HEK293 (cell line): ENCODE measurements at regions not wholly inside any gene's neighbourhood (a gene's known extent, or its start where the extent isn't known, plus 50 kb on each side); places are given as distances from the start of the nearest gene placed in this dataset.

Experiments
- CTCF ChIA-PET: fragments of 350-600 bp; formaldehyde crosslinking; extraction: SDS; loops from one replicate; lab custom pipeline; 2021; ENCODE audit warnings: antibody characterized with exemption; lab: Yijun Ruan, JAX
- POLR2A ChIA-PET: fragments of 300-600 bp; formaldehyde crosslinking; extraction: SDS; loops from one replicate; lab custom pipeline; 2020; ENCODE audit warnings: antibody characterized with exemption, inconsistent platforms; lab: Yijun Ruan, JAX
- H3K27ac ChIP-seq: fragments of 200-500 bp; sonication (Bioruptor generic); 2 replicates; pipeline ENCODE4 v1.5.1; 2014; ENCODE audit warnings: low read depth, low read length, control low read depth, inconsistent platforms; ENCODE audit errors: extremely low read depth
- H3K36me3 ChIP-seq, 2 experiments: fragments of 200-500 bp in 1 of 2; sonication (Bioruptor generic) in 1 of 2; 1 replicate in 1 of 2; 2 replicates in 1 of 2; pipeline ENCODE4 v1.5.1; 2014 to 2017; ENCODE audit warnings: inconsistent platforms in 2 of 2, low read length in 2 of 2; ENCODE audit not compliant: control insufficient read depth in 2 of 2, insufficient read depth in 1 of 2
- H3K4me1 ChIP-seq: fragments of 200-500 bp; sonication (Bioruptor generic); 2 replicates; pipeline ENCODE4 v1.5.1; 2014; ENCODE audit warnings: mild to moderate bottlenecking, low read length, inconsistent platforms; ENCODE audit not compliant: control insufficient read depth, insufficient read depth
- H3K4me3 ChIP-seq: 2 replicates; pipeline ENCODE4 v1.5.1; 2011; ENCODE audit warnings: low read depth, mild to moderate bottlenecking, control low read depth, low read length, moderate library complexity
- H3K9me3 ChIP-seq: fragments of 200-500 bp; sonication (Bioruptor generic); 2 replicates; pipeline ENCODE4 v1.5.1; 2014; ENCODE audit warnings: low read depth, low read length, inconsistent platforms; ENCODE audit not compliant: control insufficient read depth, insufficient read depth
- BCL11B ChIP-seq: fragments of 450-650 bp; formaldehyde crosslinking; IDR thresholded peaks from 2 replicates; pipeline ENCODE4 v1.5.1; 2016; ENCODE audit warnings: low read depth, missing biosample characterization, missing genetic modification characterization
- HOXC10 ChIP-seq: sonication (generic); formaldehyde crosslinking; IDR thresholded peaks from 2 replicates; pipeline ENCODE4 v1.8.1; 2023; ENCODE audit warnings: mild to moderate bottlenecking, missing genetic modification reagents
- KLF1 ChIP-seq: fragments of 450-650 bp; formaldehyde crosslinking; IDR thresholded peaks from 2 replicates; pipeline ENCODE4 v1.5.1; 2016; ENCODE audit warnings: missing biosample characterization, missing genetic modification characterization
- KLF10 ChIP-seq: fragments of 450-650 bp; IDR thresholded peaks from 2 replicates; pipeline ENCODE4 v1.5.1; 2018; ENCODE audit warnings: missing biosample characterization, mild to moderate bottlenecking, missing genetic modification characterization
- KLF9 ChIP-seq: fragments of 450-650 bp; formaldehyde crosslinking; IDR thresholded peaks from 2 replicates; pipeline ENCODE4 v1.5.1; 2016; ENCODE audit warnings: missing biosample characterization, missing genetic modification characterization, low read depth
- ZBTB20 ChIP-seq: fragments of 450-650 bp; formaldehyde crosslinking; IDR thresholded peaks from 2 replicates; pipeline ENCODE4 v1.5.1; 2016; ENCODE audit warnings: missing biosample characterization, missing genetic modification characterization
- ZEB2 ChIP-seq: fragments of 450-650 bp; formaldehyde crosslinking; IDR thresholded peaks from 2 replicates; pipeline ENCODE4 v1.5.1; 2016; ENCODE audit warnings: missing biosample characterization, missing genetic modification characterization
- ZNF175 ChIP-seq: fragments of 450-650 bp; formaldehyde crosslinking; IDR thresholded peaks from 2 replicates; pipeline ENCODE4 v1.5.1; 2016; ENCODE audit warnings: missing biosample characterization, missing genetic modification characterization
- ZNF211 ChIP-seq: fragments of 450-650 bp; formaldehyde crosslinking; IDR thresholded peaks from 2 replicates; pipeline ENCODE4 v1.5.1; 2016; ENCODE audit warnings: low read depth, missing biosample characterization, missing genetic modification characterization
- ZNF214 ChIP-seq: fragments of 450-650 bp; formaldehyde crosslinking; IDR thresholded peaks from 2 replicates; pipeline ENCODE4 v1.5.1; 2017; ENCODE audit warnings: missing biosample characterization, mild to moderate bottlenecking, missing genetic modification characterization, borderline replicate concordance
- ZNF239 ChIP-seq: fragments of 450-650 bp; formaldehyde crosslinking; IDR thresholded peaks from 2 replicates; pipeline ENCODE4 v1.5.1; 2016; ENCODE audit warnings: missing biosample characterization, missing genetic modification characterization
- ZNF266 ChIP-seq: fragments of 450-650 bp; formaldehyde crosslinking; IDR thresholded peaks from 2 replicates; pipeline ENCODE4 v1.5.1; 2016; ENCODE audit warnings: missing biosample characterization, missing genetic modification characterization, low read depth
- ZNF274 ChIP-seq, 2 experiments: fragments of 200-500 bp in 1 of 2; fragments of 450-650 bp in 1 of 2; sonication (Bioruptor generic) in 1 of 2; formaldehyde crosslinking in 1 of 2; IDR thresholded peaks; 2 replicates each; pipeline versions ENCODE4 v1.5.1 to v1.6.1; 2014 to 2016; ENCODE audit warnings: borderline replicate concordance in 1 of 2, inconsistent platforms in 1 of 2, low read length in 1 of 2, missing biosample characterization in 1 of 2, missing genetic modification characterization in 1 of 2
- ZNF324 ChIP-seq: fragments of 450-650 bp; formaldehyde crosslinking; IDR thresholded peaks from 2 replicates; pipeline ENCODE4 v1.5.1; 2016; ENCODE audit warnings: missing biosample characterization, missing genetic modification characterization
- ZNF426 ChIP-seq: fragments of 450-650 bp; formaldehyde crosslinking; IDR thresholded peaks from 2 replicates; pipeline ENCODE4 v1.5.1; 2017; ENCODE audit warnings: missing biosample characterization, missing genetic modification characterization, mild to moderate bottlenecking, inconsistent platforms, moderate library complexity
- ZNF521 ChIP-seq: fragments of 450-650 bp; formaldehyde crosslinking; IDR thresholded peaks from 2 replicates; pipeline ENCODE4 v1.5.1; 2017; ENCODE audit warnings: missing biosample characterization, mild to moderate bottlenecking, missing genetic modification characterization
- ZNF529 ChIP-seq: fragments of 450-650 bp; formaldehyde crosslinking; IDR thresholded peaks from 2 replicates; pipeline ENCODE4 v1.5.1; 2017; ENCODE audit warnings: missing genetic modification characterization, missing biosample characterization; ENCODE audit not compliant: insufficient replicate concordance
- ZNF658 ChIP-seq: fragments of 450-650 bp; formaldehyde crosslinking; IDR thresholded peaks from 2 replicates; pipeline ENCODE4; 2016; ENCODE audit warnings: missing biosample characterization, missing genetic modification characterization
- ZNF747 ChIP-seq: fragments of 450-650 bp; formaldehyde crosslinking; IDR thresholded peaks from 2 replicates; pipeline ENCODE4 v1.5.1; 2016; ENCODE audit warnings: missing biosample characterization, missing genetic modification characterization
- TF ChIP-seq, protein P1 (sequence below): fragments of 450-650 bp; formaldehyde crosslinking; IDR thresholded peaks from 2 replicates; pipeline ENCODE4 v1.5.1; 2016; ENCODE audit warnings: missing biosample characterization, missing genetic modification characterization
- TF ChIP-seq, protein P2 (sequence below): fragments of 450-650 bp; formaldehyde crosslinking; IDR thresholded peaks from 2 replicates; pipeline ENCODE4 v1.5.1; 2016; ENCODE audit warnings: missing biosample characterization, missing genetic modification characterization
- TF ChIP-seq, protein P3 (sequence below): fragments of 450-650 bp; formaldehyde crosslinking; IDR thresholded peaks from 2 replicates; pipeline ENCODE4 v1.5.1; 2017; ENCODE audit warnings: missing biosample characterization, mild to moderate bottlenecking, missing genetic modification characterization, moderate library complexity
- TF ChIP-seq, protein P4 (sequence below): fragments of 450-650 bp; formaldehyde crosslinking; conservative IDR thresholded peaks from 2 replicates; pipeline ENCODE4 v1.5.1; 2016; ENCODE audit warnings: low read depth, missing biosample characterization, missing genetic modification characterization
- TF ChIP-seq, protein P5 (sequence below): sonication (generic); formaldehyde crosslinking; IDR thresholded peaks from 2 replicates; pipeline ENCODE4 v1.8.1; 2022; ENCODE audit warnings: mild to moderate bottlenecking, moderate library complexity, missing genetic modification reagents
- TF ChIP-seq, protein P6 (sequence below): fragments of 450-650 bp; formaldehyde crosslinking; IDR thresholded peaks from 2 replicates; pipeline ENCODE4 v1.5.1; 2017; ENCODE audit warnings: missing biosample characterization, missing genetic modification characterization

DNA sequence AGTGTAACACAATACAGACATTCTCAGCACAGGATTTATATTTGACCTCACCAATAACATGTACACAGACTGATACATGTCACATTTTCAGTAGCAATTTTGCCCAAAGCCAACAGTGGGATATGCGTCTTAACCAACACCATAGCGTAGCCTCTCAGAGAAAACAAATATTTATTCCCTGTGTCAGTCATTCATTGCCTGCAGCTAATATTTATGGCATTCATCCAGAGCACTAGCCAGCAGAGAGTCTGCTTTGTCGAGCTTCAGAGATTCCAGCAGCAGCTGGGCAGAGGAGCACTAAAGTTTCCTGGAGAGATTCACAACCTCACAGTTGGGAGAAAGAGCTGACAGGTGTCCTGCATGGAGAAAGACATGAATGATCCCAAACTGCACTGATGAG is 400.7 kb upstream of the DAB1 start:
- Histone ChIP-seq H3K36me3 (no peaks in the 10 kb centered on the region), H3K27ac (no peak overlapping the region), H3K9me3 (no peaks in the 10 kb centered on the region), H3K4me3 (no peak overlapping the region), H3K4me1 (no peaks in the 10 kb centered on the region)
- ChIA-PET POLR2A (no interaction called here), CTCF (interaction anchor here (0.6 kb wide), 1 partner anchor 635 kb away, joined by 4 read pairs; no protein-coding TSS in a partner anchor)
- TF ChIP-seq ZNF211 (tag by site-specific recombination): no peak
- TF ChIP-seq, protein P1, sequence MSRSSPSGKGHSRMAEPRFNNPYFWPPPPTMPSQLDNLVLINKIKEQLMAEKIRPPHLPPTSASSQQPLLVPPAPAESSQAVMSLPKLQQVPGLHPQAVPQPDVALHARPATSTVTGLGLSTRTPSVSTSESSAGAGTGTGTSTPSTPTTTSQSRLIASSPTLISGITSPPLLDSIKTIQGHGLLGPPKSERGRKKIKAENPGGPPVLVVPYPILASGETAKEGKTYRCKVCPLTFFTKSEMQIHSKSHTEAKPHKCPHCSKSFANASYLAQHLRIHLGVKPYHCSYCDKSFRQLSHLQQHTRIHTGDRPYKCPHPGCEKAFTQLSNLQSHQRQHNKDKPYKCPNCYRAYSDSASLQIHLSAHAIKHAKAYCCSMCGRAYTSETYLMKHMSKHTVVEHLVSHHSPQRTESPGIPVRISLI (tag by site-specific recombination): no peak
- no peak for TF ChIP-seq ZNF658 (tag by site-specific recombination)
- TF ChIP-seq ZBTB20 (tag by site-specific recombination): no peak
- TF ChIP-seq ZNF239 (tag by site-specific recombination): no peak
- no peak for TF ChIP-seq ZNF175 (tag by site-specific recombination)
- no peak for TF ChIP-seq ZNF324 (tag by site-specific recombination)
- TF ChIP-seq KLF9 (tag by site-specific recombination): no peak
- TF ChIP-seq, protein P2, sequence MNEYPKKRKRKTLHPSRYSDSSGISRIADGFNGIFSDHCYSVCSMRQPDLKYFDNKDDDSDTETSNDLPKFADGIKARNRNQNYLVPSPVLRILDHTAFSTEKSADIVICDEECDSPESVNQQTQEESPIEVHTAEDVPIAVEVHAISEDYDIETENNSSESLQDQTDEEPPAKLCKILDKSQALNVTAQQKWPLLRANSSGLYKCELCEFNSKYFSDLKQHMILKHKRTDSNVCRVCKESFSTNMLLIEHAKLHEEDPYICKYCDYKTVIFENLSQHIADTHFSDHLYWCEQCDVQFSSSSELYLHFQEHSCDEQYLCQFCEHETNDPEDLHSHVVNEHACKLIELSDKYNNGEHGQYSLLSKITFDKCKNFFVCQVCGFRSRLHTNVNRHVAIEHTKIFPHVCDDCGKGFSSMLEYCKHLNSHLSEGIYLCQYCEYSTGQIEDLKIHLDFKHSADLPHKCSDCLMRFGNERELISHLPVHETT (tag by site-specific recombination): no peak
- TF ChIP-seq ZNF274 (IDR thresholded peaks at IDR 0.05; ENCODE audit: low read length): no peak
- TF ChIP-seq ZNF274 (tag by site-specific recombination; IDR thresholded peaks at IDR 0.05; ENCODE audit: borderline replicate concordance): no peak
- TF ChIP-seq BCL11B (tag by site-specific recombination): no peak
- TF ChIP-seq ZNF747 (tag by site-specific recombination): no peak
- TF ChIP-seq, protein P3, sequence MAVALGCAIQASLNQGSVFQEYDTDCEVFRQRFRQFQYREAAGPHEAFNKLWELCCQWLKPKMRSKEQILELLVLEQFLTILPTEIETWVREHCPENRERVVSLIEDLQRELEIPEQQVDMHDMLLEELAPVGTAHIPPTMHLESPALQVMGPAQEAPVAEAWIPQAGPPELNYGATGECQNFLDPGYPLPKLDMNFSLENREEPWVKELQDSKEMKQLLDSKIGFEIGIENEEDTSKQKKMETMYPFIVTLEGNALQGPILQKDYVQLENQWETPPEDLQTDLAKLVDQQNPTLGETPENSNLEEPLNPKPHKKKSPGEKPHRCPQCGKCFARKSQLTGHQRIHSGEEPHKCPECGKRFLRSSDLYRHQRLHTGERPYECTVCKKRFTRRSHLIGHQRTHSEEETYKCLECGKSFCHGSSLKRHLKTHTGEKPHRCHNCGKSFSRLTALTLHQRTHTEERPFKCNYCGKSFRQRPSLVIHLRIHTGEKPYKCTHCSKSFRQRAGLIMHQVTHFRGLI (tag by site-specific recombination): no peak
- no peak for TF ChIP-seq ZEB2 (tag by site-specific recombination)

DNA sequence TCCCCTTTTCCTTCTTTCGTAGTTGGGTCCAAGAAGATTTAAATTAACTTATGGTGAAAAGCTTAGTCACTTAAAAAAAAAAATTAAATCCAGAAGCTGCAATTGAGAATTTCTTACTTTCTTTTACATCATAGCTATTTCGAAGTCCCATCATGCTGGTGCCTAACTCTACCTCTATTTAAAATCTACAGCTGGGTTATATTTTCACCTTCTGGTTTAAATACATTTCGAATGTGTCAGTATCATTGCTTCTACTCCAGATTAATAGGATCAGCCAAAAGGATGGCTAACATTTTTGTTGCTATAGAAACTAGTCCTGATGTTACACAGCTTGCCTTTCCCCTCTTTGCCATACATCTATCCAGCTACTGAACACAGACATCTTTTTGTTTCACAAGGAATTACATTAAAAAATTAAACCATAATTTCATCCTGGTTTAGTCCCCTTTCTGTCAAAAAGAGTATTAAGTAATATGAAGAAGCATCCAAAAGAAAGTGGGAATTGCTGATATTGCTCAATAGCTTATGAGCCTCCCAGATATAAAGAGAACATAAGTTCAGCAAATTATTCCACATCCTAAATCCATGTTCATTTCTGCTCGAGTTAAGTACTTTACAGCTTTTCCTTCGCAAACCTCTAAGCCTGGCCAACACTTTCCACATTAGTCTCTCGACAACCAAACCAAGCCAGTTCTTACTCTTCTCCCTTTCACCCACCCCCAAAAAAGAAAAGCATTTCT is 396.7 kb upstream of the DAB1 start:
- Histone ChIP-seq H3K4me3 (no peak overlapping the region), H3K36me3 (no peaks in the 10 kb centered on the region), H3K27ac (no peak overlapping the region), H3K9me3 (no peaks in the 10 kb centered on the region), H3K4me1 (no peaks in the 10 kb centered on the region)
- POLR2A ChIA-PET: no interaction called here
- CTCF ChIA-PET: no interaction called here
- TF ChIP-seq ZNF214 (tag by site-specific recombination) (no peak), HOXC10 (CRISPR knock-in tag) (no peak), KLF1 (tag by site-specific recombination) (no peak), ZNF529 (tag by site-specific recombination) (no peak), ZNF266 (tag by site-specific recombination) (no peak), ZNF426 (tag by site-specific recombination) (no peak), KLF10 (tag by site-specific recombination) (no peak), ZNF521 (tag by site-specific recombination) (no peak)
- TF ChIP-seq, protein P4, sequence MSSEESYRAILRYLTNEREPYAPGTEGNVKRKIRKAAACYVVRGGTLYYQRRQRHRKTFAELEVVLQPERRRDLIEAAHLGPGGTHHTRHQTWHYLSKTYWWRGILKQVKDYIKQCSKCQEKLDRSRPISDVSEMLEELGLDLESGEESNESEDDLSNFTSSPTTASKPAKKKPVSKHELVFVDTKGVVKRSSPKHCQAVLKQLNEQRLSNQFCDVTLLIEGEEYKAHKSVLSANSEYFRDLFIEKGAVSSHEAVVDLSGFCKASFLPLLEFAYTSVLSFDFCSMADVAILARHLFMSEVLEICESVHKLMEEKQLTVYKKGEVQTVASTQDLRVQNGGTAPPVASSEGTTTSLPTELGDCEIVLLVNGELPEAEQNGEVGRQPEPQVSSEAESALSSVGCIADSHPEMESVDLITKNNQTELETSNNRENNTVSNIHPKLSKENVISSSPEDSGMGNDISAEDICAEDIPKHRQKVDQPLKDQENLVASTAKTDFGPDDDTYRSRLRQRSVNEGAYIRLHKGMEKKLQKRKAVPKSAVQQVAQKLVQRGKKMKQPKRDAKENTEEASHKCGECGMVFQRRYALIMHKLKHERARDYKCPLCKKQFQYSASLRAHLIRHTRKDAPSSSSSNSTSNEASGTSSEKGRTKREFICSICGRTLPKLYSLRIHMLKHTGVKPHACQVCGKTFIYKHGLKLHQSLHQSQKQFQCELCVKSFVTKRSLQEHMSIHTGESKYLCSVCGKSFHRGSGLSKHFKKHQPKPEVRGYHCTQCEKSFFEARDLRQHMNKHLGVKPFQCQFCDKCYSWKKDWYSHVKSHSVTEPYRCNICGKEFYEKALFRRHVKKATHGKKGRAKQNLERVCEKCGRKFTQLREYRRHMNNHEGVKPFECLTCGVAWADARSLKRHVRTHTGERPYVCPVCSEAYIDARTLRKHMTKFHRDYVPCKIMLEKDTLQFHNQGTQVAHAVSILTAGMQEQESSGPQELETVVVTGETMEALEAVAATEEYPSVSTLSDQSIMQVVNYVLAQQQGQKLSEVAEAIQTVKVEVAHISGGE: no peak
- TF ChIP-seq, protein P5, sequence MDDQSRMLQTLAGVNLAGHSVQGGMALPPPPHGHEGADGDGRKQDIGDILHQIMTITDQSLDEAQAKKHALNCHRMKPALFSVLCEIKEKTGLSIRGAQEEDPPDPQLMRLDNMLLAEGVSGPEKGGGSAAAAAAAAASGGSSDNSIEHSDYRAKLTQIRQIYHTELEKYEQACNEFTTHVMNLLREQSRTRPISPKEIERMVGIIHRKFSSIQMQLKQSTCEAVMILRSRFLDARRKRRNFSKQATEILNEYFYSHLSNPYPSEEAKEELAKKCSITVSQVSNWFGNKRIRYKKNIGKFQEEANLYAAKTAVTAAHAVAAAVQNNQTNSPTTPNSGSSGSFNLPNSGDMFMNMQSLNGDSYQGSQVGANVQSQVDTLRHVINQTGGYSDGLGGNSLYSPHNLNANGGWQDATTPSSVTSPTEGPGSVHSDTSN (CRISPR knock-in tag): no peak
- TF ChIP-seq, protein P6, sequence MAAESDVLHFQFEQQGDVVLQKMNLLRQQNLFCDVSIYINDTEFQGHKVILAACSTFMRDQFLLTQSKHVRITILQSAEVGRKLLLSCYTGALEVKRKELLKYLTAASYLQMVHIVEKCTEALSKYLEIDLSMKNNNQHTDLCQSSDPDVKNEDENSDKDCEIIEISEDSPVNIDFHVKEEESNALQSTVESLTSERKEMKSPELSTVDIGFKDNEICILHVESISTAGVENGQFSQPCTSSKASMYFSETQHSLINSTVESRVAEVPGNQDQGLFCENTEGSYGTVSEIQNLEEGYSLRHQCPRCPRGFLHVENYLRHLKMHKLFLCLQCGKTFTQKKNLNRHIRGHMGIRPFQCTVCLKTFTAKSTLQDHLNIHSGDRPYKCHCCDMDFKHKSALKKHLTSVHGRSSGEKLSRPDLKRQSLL (tag by site-specific recombination): no peak
